ENCODE measurements at regions not wholly inside any gene's neighbourhood (a gene's known extent, or its start where the extent isn't known, plus 50 kb on each side); places are given as distances from the start of the nearest gene placed in this dataset.
A peak's percentile ranks its signal among the peaks of the same experiment; 100 is the strongest.
"Not testable (repeated sequence)": the region's sequence is repeated elsewhere in the genome, so short reads cannot be mapped to it uniquely, and the experiment has no call there.

GRCh38 chr1:149364188-149364981, 110.5 kb upstream of the NBPF19 start:
- H3K36me3 ChIP-seq (ENCODE audit: insufficient read depth, low read length); H2AFZ ChIP-seq (ENCODE audit: low read length, unreplicated experiment); H3K27me3 ChIP-seq (ENCODE audit: insufficient read depth, low read length); H3K4me3 ChIP-seq (ENCODE audit: low read depth, low read length); H3K79me2 ChIP-seq (ENCODE audit: control insufficient read depth, insufficient read depth, low read length, unreplicated experiment); H3K27ac ChIP-seq (ENCODE audit: low read depth, low read length); H3K4me1 ChIP-seq (ENCODE audit: control insufficient read depth, insufficient read depth, low read length, unreplicated experiment): not testable (repeated sequence)

- H3K4me1 ChIP-seq (ENCODE audit: control insufficient read depth, insufficient read depth, low read length, unreplicated experiment); H3K27ac ChIP-seq (ENCODE audit: low read depth, low read length); H3K4me3 ChIP-seq (ENCODE audit: low read depth, low read length); H3K27me3 ChIP-seq (ENCODE audit: insufficient read depth, low read length); H3K36me3 ChIP-seq (ENCODE audit: insufficient read depth, low read length); H3K79me2 ChIP-seq (ENCODE audit: control insufficient read depth, insufficient read depth, low read length, unreplicated experiment); H2AFZ ChIP-seq (ENCODE audit: low read length, unreplicated experiment): not testable (repeated sequence)
Observed at GRCh38 chr1:149366402-149366801, 108.4 kb upstream of the NBPF19 start.

- not testable (repeated sequence) for H3K27me3 ChIP-seq (ENCODE audit: insufficient read depth, low read length); H3K4me3 ChIP-seq (ENCODE audit: low read depth, low read length); H3K79me2 ChIP-seq (ENCODE audit: control insufficient read depth, insufficient read depth, low read length, unreplicated experiment); H3K4me1 ChIP-seq (ENCODE audit: control insufficient read depth, insufficient read depth, low read length, unreplicated experiment); H3K36me3 ChIP-seq (ENCODE audit: insufficient read depth, low read length); H2AFZ ChIP-seq (ENCODE audit: low read length, unreplicated experiment); H3K27ac ChIP-seq (ENCODE audit: low read depth, low read length)
Observed at GRCh38 chr1:149367472-149368044, 107.3 kb upstream of the NBPF19 start.

DNA sequence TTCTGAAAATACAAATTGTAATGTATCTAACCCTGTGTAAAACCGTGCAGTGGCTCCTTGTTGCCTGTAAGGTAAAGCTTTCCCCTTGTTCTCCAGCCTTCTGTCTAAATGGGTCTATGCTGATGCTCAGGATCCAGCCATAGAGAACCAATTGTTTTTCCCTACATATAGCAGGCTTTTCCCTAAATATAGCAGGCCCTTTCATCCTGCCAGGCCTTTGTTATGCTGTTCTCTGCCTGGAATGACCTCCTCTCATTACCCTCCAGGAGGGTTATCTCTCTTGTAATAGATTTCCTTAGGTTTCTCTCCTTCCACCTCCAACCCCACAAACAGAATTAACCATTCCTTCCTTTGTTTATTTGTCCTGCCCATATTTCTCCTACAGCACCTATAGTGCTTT, 106.5 kb upstream of the NBPF19 start:
- not testable (repeated sequence) for H3K4me1 ChIP-seq (ENCODE audit: control insufficient read depth, insufficient read depth, low read length, unreplicated experiment); H3K4me3 ChIP-seq (ENCODE audit: low read depth, low read length); H3K79me2 ChIP-seq (ENCODE audit: control insufficient read depth, insufficient read depth, low read length, unreplicated experiment); H3K27ac ChIP-seq (ENCODE audit: low read depth, low read length); H2AFZ ChIP-seq (ENCODE audit: low read length, unreplicated experiment); H3K36me3 ChIP-seq (ENCODE audit: insufficient read depth, low read length); H3K27me3 ChIP-seq (ENCODE audit: insufficient read depth, low read length)

- not testable (repeated sequence) for H3K4me1 ChIP-seq (ENCODE audit: control insufficient read depth, insufficient read depth, low read length, unreplicated experiment)
Observed at GRCh38 chr1:149369081-149369480, 105.8 kb upstream of the NBPF19 start.

DNA sequence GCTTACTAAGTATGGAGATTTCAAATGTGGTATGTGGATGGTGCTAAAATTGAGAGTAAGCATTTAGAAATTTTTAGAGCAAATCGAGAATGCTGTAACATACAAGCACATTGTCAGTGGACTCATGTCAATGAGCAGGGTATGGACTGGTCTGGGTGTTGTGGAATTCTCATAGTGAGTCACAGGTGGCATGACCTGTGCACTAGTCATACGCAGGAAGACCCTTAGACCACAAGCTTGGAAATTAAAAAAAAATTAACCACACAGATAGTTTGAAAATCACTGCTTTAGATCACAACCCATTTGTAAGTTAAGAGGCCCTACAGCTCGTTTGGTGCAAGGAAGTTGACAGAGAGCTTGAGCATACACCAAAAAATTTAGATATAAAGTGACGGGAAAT, 102.9 kb upstream of the NBPF19 start:
- not testable (repeated sequence) for H3K4me3 ChIP-seq (ENCODE audit: low read depth, low read length); H3K36me3 ChIP-seq (ENCODE audit: insufficient read depth, low read length)

More at GRCh38 chr1:149369081-149369480, 105.8 kb upstream of the NBPF19 start:
- H3K27ac ChIP-seq (ENCODE audit: low read depth, low read length); H3K27me3 ChIP-seq (ENCODE audit: insufficient read depth, low read length); H3K79me2 ChIP-seq (ENCODE audit: control insufficient read depth, insufficient read depth, low read length, unreplicated experiment); H3K4me3 ChIP-seq (ENCODE audit: low read depth, low read length); H2AFZ ChIP-seq (ENCODE audit: low read length, unreplicated experiment); H3K36me3 ChIP-seq (ENCODE audit: insufficient read depth, low read length): not testable (repeated sequence)

DNA sequence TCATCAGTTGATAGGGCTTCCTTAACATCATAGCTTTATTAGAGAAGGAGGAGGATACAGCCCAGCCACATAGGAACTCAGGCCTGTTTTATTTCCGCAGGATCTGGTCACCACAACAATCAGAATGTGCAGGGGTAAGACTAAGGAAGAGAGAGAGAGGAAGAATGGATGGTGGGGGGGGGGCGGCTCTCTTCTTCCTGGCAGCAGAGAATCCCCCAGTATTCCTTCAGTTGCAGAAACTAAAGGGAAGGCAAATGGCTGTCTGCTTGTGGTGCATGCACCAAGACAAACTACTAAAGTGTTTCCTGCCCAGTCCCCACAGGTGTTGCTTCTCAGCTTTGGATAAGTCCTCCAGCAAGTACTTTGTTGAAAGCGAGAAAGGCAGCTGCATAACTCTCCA, 96.4 kb upstream of the NBPF19 start:
- H3K36me3 ChIP-seq (ENCODE audit: insufficient read depth, low read length); H2AFZ ChIP-seq (ENCODE audit: low read length, unreplicated experiment); H3K27me3 ChIP-seq (ENCODE audit: insufficient read depth, low read length); H3K27ac ChIP-seq (ENCODE audit: low read depth, low read length); H3K4me3 ChIP-seq (ENCODE audit: low read depth, low read length); H3K4me1 ChIP-seq (ENCODE audit: control insufficient read depth, insufficient read depth, low read length, unreplicated experiment); H3K79me2 ChIP-seq (ENCODE audit: control insufficient read depth, insufficient read depth, low read length, unreplicated experiment): not testable (repeated sequence)

More for the DNA sequence above, 102.9 kb upstream of the NBPF19 start:
- H3K27me3 ChIP-seq (ENCODE audit: insufficient read depth, low read length); H3K4me1 ChIP-seq (ENCODE audit: control insufficient read depth, insufficient read depth, low read length, unreplicated experiment); H2AFZ ChIP-seq (ENCODE audit: low read length, unreplicated experiment); H3K79me2 ChIP-seq (ENCODE audit: control insufficient read depth, insufficient read depth, low read length, unreplicated experiment); H3K27ac ChIP-seq (ENCODE audit: low read depth, low read length): not testable (repeated sequence)

GRCh38 chr1:149390173-149390926, 84.5 kb upstream of the NBPF19 start:
- peak overlapping the region; percentile 70 for H3K4me3 ChIP-seq (ENCODE audit: low read depth, low read length)
- H2AFZ ChIP-seq (ENCODE audit: low read length, unreplicated experiment); H3K36me3 ChIP-seq (ENCODE audit: insufficient read depth, low read length); H3K27me3 ChIP-seq (ENCODE audit: insufficient read depth, low read length); H3K79me2 ChIP-seq (ENCODE audit: control insufficient read depth, insufficient read depth, low read length, unreplicated experiment); H3K27ac ChIP-seq (ENCODE audit: low read depth, low read length); H3K4me1 ChIP-seq (ENCODE audit: control insufficient read depth, insufficient read depth, low read length, unreplicated experiment): not testable (repeated sequence)

DNA sequence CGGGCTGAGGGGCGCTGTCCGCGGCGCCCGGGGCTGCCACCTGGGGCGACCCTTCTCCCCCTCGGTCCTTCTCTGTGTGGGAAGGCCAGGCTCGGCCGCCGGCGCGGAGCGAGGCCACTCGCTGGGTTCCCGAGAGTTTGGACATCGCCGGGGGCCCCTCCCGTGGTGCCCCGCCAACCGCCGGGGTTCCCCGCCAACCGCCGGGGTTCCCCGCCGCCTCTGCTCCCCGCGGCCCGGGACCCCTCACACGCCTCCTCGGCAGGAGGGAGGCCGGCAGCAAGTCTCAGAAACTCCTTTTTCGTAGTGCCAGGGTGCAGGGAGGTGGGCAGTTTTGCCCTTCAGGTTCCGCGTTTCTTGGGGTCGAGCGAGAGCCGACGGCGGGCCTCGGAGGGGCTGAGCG, 83.9 kb upstream of the NBPF19 start:
- not testable (repeated sequence) for H2AFZ ChIP-seq (ENCODE audit: low read length, unreplicated experiment); H3K27me3 ChIP-seq (ENCODE audit: insufficient read depth, low read length); H3K27ac ChIP-seq (ENCODE audit: low read depth, low read length); H3K36me3 ChIP-seq (ENCODE audit: insufficient read depth, low read length); H3K79me2 ChIP-seq (ENCODE audit: control insufficient read depth, insufficient read depth, low read length, unreplicated experiment); H3K4me1 ChIP-seq (ENCODE audit: control insufficient read depth, insufficient read depth, low read length, unreplicated experiment)
- peak overlapping the region; percentile 70 for H3K4me3 ChIP-seq (ENCODE audit: low read depth, low read length)

GRCh38 chr1:149395802-149396201, 79.0 kb upstream of the NBPF19 start:
- H3K79me2 ChIP-seq (ENCODE audit: control insufficient read depth, insufficient read depth, low read length, unreplicated experiment); H3K27me3 ChIP-seq (ENCODE audit: insufficient read depth, low read length); H3K4me1 ChIP-seq (ENCODE audit: control insufficient read depth, insufficient read depth, low read length, unreplicated experiment); H2AFZ ChIP-seq (ENCODE audit: low read length, unreplicated experiment); H3K36me3 ChIP-seq (ENCODE audit: insufficient read depth, low read length); H3K4me3 ChIP-seq (ENCODE audit: low read depth, low read length); H3K27ac ChIP-seq (ENCODE audit: low read depth, low read length): not testable (repeated sequence)

GRCh38 chr1:149398527-149398926, 76.3 kb upstream of the NBPF19 start:
- H3K27ac ChIP-seq (ENCODE audit: low read depth, low read length); H3K4me1 ChIP-seq (ENCODE audit: control insufficient read depth, insufficient read depth, low read length, unreplicated experiment); H3K36me3 ChIP-seq (ENCODE audit: insufficient read depth, low read length); H3K4me3 ChIP-seq (ENCODE audit: low read depth, low read length); H3K79me2 ChIP-seq (ENCODE audit: control insufficient read depth, insufficient read depth, low read length, unreplicated experiment); H2AFZ ChIP-seq (ENCODE audit: low read length, unreplicated experiment); H3K27me3 ChIP-seq (ENCODE audit: insufficient read depth, low read length): not testable (repeated sequence)
